Common myeloid progenitor, CD34-positive (primary cell): ENCODE measurements at regions not wholly inside any gene's neighbourhood (a gene's known extent, or its start where the extent isn't known, plus 50 kb on each side); places are given as distances from the start of the nearest gene placed in this dataset.

ENCODE experiments used
- CTCF ChIA-PET: fragments of 350-600 bp; sonication (Branson Sonifier 250); formaldehyde crosslinking; loops from one replicate; lab custom pipeline; 2021; ENCODE audit warnings: antibody characterized with exemption; lab: Charles Lee
- POLR2A ChIA-PET: fragments of 350-600 bp; sonication (Branson Sonifier 250); formaldehyde crosslinking; loops from one replicate; lab custom pipeline; 2021; ENCODE audit warnings: antibody characterized with exemption; lab: Charles Lee
- DNase-seq, 3 donors: peaks; one replicate each; pipeline versions ENCODE4 v3.0.0 to v3.0.0-alpha.2; 2013
- H3K27ac ChIP-seq, 2 experiments: 1 replicate in 1 of 2; 2 replicates in 1 of 2; pipeline ENCODE4 v1.7.0; 2013; ENCODE audit warnings: inconsistent platforms in 2 of 2, low read length in 2 of 2, mild to moderate bottlenecking in 2 of 2, low read depth in 1 of 2, moderate library complexity in 1 of 2; ENCODE audit not compliant: severe bottlenecking in 2 of 2, insufficient read depth in 1 of 2, poor library complexity in 1 of 2
- H3K27me3 ChIP-seq, 5 experiments: replicated peaks in 2 of 5; 1 replicate in 3 of 5; 2 replicates in 2 of 5; pipeline versions ENCODE4 v1.6.1 to v1.7.0; 2013; ENCODE audit warnings: low read length in 4 of 5, mild to moderate bottlenecking in 2 of 5, moderate library complexity in 2 of 5, inconsistent platforms in 1 of 5; ENCODE audit not compliant: insufficient read depth in 5 of 5, control insufficient read depth in 4 of 5
- H3K36me3 ChIP-seq, 4 experiments: 1 replicate in 2 of 4; 2 replicates in 2 of 4; pipeline versions ENCODE4 v1.6.1 to v1.7.0; 2013; ENCODE audit warnings: low read length in 3 of 4, control low read depth in 1 of 4, mild to moderate bottlenecking in 1 of 4; ENCODE audit not compliant: control insufficient read depth in 4 of 4, insufficient read depth in 4 of 4
- H3K4me1 ChIP-seq, 4 experiments: 1 replicate in 3 of 4; 2 replicates in 1 of 4; pipeline versions ENCODE4 v1.6.1 to v1.7.1; 2013; ENCODE audit warnings: low read length in 3 of 4, mild to moderate bottlenecking in 3 of 4, control low read depth in 1 of 4, inconsistent platforms in 1 of 4, moderate library complexity in 1 of 4; ENCODE audit not compliant: control insufficient read depth in 4 of 4, insufficient read depth in 4 of 4; ENCODE audit errors: control extremely low read depth in 1 of 4
- H3K4me3 ChIP-seq, 7 experiments: 1 replicate in 4 of 7; 2 replicates in 3 of 7; pipeline versions ENCODE4 v1.5.1 to v1.7.0; 2013; ENCODE audit warnings: mild to moderate bottlenecking in 7 of 7, low read length in 6 of 7, moderate library complexity in 6 of 7, inconsistent platforms in 2 of 7, low read depth in 2 of 7, control low read depth in 1 of 7; ENCODE audit not compliant: insufficient read depth in 4 of 7, control insufficient read depth in 1 of 7; ENCODE audit errors: extremely low read depth in 1 of 7
- H3K9me3 ChIP-seq, 5 experiments: 1 replicate in 4 of 5; 2 replicates in 1 of 5; pipeline versions ENCODE4 v1.6.1 to v1.7.1; 2013; ENCODE audit warnings: low read length in 4 of 5, mild to moderate bottlenecking in 2 of 5, inconsistent platforms in 1 of 5, low read depth in 1 of 5, moderate library complexity in 1 of 5; ENCODE audit not compliant: control insufficient read depth in 4 of 5, insufficient read depth in 2 of 5; ENCODE audit errors: control extremely low read depth in 1 of 5
- WGBS: methylation state at CpG from one replicate; pipeline ENCODE4 v1.1.5; 2013; ENCODE audit not compliant: insufficient coverage; 5-methylcytosine and 5-hydroxymethylcytosine counted together

DNA sequence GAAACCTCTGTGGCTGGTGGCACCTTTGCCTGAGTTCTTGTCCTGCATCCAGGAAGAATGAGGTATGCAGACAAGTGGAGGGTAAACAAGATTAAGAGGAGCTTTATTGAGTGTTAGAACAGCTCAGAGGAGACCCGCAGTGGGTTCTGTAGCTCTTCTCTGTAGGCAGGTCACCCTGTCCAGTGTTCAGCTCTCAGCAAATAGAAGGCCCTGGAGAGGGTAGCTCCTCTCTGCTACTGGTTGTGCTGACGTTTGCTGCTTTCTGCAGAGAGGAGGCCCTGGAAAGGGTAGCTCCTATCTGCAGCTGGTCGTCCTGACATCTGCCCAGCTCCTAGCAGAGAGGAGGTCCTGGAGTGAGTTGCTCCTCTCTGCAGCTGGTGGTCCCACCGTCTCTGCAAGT is 96.8 kb upstream of the CCDC112 start:
- no peak for DNase-seq
- 81% methylated on average over 3 of the region's 4 CpGs for WGBS
- CTCF ChIA-PET, result interaction anchor here (1.2 kb wide), 1 partner anchor 13 kb away, joined by 3 read pairs; no protein-coding TSS in a partner anchor
- H3K27ac ChIP-seq, result no peak overlapping the region
- H3K4me3 ChIP-seq, result no peak overlapping the region
- POLR2A ChIA-PET, result no interaction called here
- H3K4me1 ChIP-seq, result no peaks in the 10 kb centered on the region
- H3K9me3 ChIP-seq, result peaks cover 0 to 2% (median 0%) of the 10 kb centered on the region in 5 experiments
- no peaks in the 10 kb centered on the region for H3K36me3 ChIP-seq
- H3K27me3 ChIP-seq, result no peaks in the 10 kb centered on the region

DNA sequence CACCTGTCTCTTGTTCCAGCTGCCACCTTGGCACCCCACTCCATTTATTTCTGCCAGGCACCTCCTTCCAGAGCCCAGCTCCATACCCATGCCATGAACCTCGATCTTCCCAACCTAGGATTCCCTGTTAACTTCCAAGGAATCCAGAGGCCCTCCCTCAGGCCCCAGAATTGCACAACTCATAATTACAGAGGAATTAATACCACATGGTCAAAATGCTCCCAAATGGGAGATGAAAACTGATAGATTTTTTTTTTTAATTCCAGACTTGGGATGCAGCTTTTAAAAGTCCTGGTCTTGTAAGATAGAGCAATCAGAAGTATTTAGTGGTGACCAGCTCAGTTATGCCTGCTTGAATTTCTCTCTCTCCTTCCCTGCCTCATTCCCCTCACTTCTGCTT is 96.2 kb upstream of the CCDC112 start:
- CTCF ChIA-PET, result no interaction called here
- no peak for DNase-seq

DNA sequence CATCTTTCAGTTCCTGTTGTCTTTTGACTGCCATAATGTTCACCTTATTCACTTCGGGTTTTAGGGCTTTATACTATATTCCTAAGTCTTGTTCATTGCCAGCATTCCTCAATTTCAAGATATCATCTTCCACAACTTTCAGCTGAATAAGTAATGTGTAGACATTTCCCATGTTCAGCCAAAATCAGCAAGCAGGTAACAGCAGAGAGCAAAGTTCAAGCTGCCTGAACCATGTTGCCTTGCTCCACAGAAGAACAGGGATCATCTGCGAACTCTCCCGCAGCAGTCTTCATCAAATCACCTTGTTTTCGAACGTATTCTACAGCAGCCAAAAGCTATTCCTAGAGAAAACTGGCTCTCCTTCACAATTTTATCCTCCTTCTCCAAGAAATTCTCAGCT is 95.3 kb upstream of the CCDC112 start:
- H3K27me3 ChIP-seq, result peaks cover 0 to 2% (median 0%) of the 10 kb centered on the region in 5 experiments
- peaks cover 0 to 2% (median 0%) of the 10 kb centered on the region in 5 experiments for H3K9me3 ChIP-seq
- no peaks in the 10 kb centered on the region for H3K36me3 ChIP-seq
- 96% methylated on average over 4 of the region's 5 CpGs for WGBS
- H3K27ac ChIP-seq, result no peak overlapping the region
- H3K4me1 ChIP-seq, result no peaks in the 10 kb centered on the region
- ChIA-PET CTCF (interaction anchor here (0.6 kb wide), 1 partner anchor 352 kb away, joined by 3 read pairs; no protein-coding TSS in a partner anchor), POLR2A (no interaction called here)
- H3K4me3 ChIP-seq, result no peak overlapping the region
- DNase-seq, result no peak

More for the DNA sequence above, 96.2 kb upstream of the CCDC112 start:
- no CpG with 5 or more reads among the region's 1 CpG for WGBS
- peaks cover 0 to 1% (median 0%) of the 10 kb centered on the region in 5 experiments for H3K27me3 ChIP-seq
- H3K4me3 ChIP-seq, result no peak overlapping the region
- POLR2A ChIA-PET, result no interaction called here
- H3K27ac ChIP-seq, result no peak overlapping the region
- no peaks in the 10 kb centered on the region for H3K4me1 ChIP-seq
- H3K9me3 ChIP-seq, result peaks cover 0 to 2% (median 0%) of the 10 kb centered on the region in 5 experiments
- H3K36me3 ChIP-seq, result no peaks in the 10 kb centered on the region

DNA sequence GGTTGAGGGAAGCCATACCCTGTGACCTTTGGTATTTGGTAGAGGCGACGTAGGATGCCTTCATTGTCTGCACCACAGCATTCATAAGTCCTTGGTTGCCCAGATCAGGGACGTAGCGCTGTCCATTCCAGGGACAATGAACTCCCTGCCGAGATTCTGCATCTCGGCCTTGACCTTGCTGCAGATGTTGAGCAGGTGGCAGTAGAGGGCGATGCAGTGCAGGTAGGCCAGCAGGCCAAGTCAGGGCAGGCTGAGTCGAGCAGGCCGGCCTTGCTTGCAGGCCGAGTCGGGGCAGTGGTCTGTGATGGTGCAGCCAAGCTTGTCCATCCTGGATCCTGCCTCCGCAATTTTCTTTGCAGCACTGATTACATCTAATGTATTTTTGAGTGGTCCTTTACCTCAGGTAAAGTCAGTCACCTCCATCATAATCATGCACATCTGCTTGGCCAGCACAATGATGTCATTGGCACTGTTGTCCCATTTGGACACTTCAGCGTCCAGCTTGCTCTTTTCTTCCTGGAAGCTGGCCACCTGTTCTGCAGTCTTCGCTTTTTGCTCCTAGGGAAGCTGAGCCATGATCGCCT is 93.4 kb upstream of the CCDC112 start:
- peaks cover 0 to 2% (median 0%) of the 10 kb centered on the region in 5 experiments for H3K27me3 ChIP-seq
- no peaks in the 10 kb centered on the region for H3K4me1 ChIP-seq
- H3K4me3 ChIP-seq, result no peak overlapping the region
- WGBS, result 96% methylated on average over 14 of the region's 15 CpGs
- DNase-seq, result no peak
- peaks cover 0 to 2% (median 0%) of the 10 kb centered on the region in 5 experiments for H3K9me3 ChIP-seq
- CTCF ChIA-PET, result interaction anchor here (1.0 kb wide), 1 partner anchor 185 kb away, joined by 3 read pairs; no protein-coding TSS in a partner anchor
- POLR2A ChIA-PET, result no interaction called here
- no peak overlapping the region for H3K27ac ChIP-seq
- H3K36me3 ChIP-seq, result no peaks in the 10 kb centered on the region

DNA sequence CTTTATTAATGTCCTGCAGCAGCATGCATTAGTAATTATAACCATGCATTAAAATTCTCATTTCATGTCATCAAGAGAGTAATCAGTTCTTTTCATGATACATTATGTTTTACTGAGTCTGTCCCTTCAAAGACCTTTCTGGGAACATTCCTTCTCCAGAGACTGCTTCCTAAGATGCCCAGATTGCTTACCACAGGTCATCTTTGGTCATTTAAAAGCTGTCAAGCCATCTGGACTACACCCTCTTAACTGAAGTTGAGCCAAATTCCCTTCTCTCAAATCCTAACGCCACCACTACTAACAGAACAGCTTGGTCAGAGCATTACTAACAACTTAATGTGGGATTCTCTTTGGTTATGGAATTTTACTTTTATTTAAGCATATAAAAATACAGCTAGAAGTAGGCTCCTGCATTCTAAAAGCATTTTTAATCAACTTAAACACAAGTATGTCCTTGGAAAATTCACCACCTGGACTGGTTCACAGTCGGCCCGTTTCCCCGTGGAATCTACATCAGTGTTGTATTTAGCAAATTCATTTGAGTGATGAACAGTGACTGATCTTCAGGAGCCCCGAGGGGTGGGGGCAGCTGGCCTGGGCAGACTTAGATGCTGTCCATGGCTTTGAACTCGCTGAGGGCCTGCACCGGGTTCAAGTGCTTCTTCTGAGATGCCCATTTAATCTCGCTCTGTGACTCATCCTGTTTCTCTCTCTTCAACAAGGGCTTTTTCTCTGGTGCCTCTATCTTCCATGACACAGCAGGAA is 92.8 kb upstream of the CCDC112 start:
- no peaks in the 10 kb centered on the region for H3K4me1 ChIP-seq
- POLR2A ChIA-PET, result no interaction called here
- CTCF ChIA-PET, result interaction anchor here (1.0 kb wide), 1 partner anchor 185 kb away, joined by 3 read pairs; no protein-coding TSS in a partner anchor

DNA sequence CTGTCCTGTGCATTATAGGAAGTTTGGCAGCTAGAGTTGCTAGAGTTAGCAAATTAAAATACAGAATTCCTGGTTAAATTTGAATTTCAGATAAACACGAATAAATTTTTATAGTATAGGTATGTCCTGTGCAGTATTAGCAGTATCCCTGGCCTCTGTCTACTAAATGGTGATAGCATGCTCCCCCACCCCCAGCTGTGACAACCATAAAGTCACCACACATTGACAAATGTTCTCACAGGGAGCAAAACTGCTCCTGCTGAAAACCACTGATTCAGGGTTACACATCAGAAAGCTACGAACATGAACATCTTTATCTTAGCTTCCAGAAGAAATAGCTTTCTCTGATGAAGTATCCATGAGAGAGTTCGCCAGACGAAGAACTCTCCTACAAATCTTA is 91.8 kb upstream of the CCDC112 start:
- ChIA-PET CTCF (interaction anchor here (0.6 kb wide), 1 partner anchor 159 kb away, joined by 3 read pairs; no protein-coding TSS in a partner anchor), POLR2A (no interaction called here)

More for the DNA sequence above, 92.8 kb upstream of the CCDC112 start:
- 95% methylated on average over 6 of the region's 8 CpGs for WGBS
- no peaks in the 10 kb centered on the region for H3K36me3 ChIP-seq
- no peak overlapping the region for H3K4me3 ChIP-seq
- peaks cover 0 to 2% (median 0%) of the 10 kb centered on the region in 5 experiments for H3K27me3 ChIP-seq
- no peak for DNase-seq
- peaks cover 0 to 2% (median 0%) of the 10 kb centered on the region in 5 experiments for H3K9me3 ChIP-seq
- no peak overlapping the region for H3K27ac ChIP-seq

DNA sequence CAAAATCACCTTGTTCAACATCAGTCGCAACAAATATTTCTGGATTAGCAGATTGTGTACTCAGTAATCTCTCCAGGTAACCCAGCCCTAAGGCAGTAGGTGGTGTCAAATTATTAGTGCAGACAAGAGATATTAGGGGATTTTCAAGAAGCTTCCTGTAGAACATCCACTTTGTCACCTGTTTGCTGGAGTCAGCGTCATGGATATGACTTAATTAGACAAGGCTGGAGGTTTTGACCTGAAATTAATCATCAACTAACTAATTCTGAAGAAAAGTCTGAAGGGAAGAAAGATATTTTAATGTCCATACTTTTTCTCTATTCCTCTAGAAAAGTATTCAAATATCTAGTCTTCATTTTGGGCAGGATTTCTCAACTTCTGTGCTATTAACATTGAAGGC is 91.4 kb upstream of the CCDC112 start:
- Histone ChIP-seq H3K9me3 (peaks cover 0 to 2% (median 0%) of the 10 kb centered on the region in 5 experiments), H3K27ac (no peak overlapping the region), H3K4me3 (no peak overlapping the region), H3K4me1 (no peaks in the 10 kb centered on the region), H3K27me3 (peaks cover 0 to 2% (median 0%) of the 10 kb centered on the region in 5 experiments), H3K36me3 (no peaks in the 10 kb centered on the region)
- ChIA-PET CTCF (no interaction called here), POLR2A (no interaction called here)
- no peak for DNase-seq
- WGBS, result 100% methylated on average over 1 of the region's 2 CpGs

More for the DNA sequence above, 91.8 kb upstream of the CCDC112 start:
- peaks cover 0 to 2% (median 0%) of the 10 kb centered on the region in 5 experiments for H3K9me3 ChIP-seq
- 86% methylated on average over 1 of the region's 4 CpGs for WGBS
- peaks cover 0 to 2% (median 0%) of the 10 kb centered on the region in 5 experiments for H3K27me3 ChIP-seq
- H3K27ac ChIP-seq, result no peak overlapping the region
- no peak overlapping the region for H3K4me3 ChIP-seq
- H3K36me3 ChIP-seq, result no peaks in the 10 kb centered on the region
- H3K4me1 ChIP-seq, result no peaks in the 10 kb centered on the region
- DNase-seq, result no peak
